HL-60/S4 (cell line): ENCODE measurements at regions not wholly inside any gene's neighbourhood (a gene's known extent, or its start where the extent isn't known, plus 50 kb on each side); places are given as distances from the start of the nearest gene placed in this dataset.
"Not testable (repeated sequence)": the region's sequence is repeated elsewhere in the genome, so short reads cannot be mapped to it uniquely, and the experiment has no call there.

Source experiments
- in situ Hi-C: fragments of 300-500 bp; cut with MboI; formaldehyde crosslinking; loops from 2 replicates; pipeline ENCODE4 v1.14.3; 2022; ENCODE audit warnings: low sequenced_read_pairs

GRCh38 chr12:129959889-129960288 is 56.1 kb upstream of the TMEM132D start:
- in situ Hi-C loops, result no loop called here

- in situ Hi-C loops, result no loop called here
These were observed 57.3 kb upstream of the TMEM132D start for GRCh38 chr12:129961091-129961490.

- in situ Hi-C loops, result no loop called here
These were observed 58.0 kb upstream of the TMEM132D start for GRCh38 chr12:129961856-129962255.

GRCh38 chr12:129964300-129964699 is 60.5 kb upstream of the TMEM132D start:
- in situ Hi-C loops, result no loop called here

GRCh38 chr12:129964826-129965457 is 61.1 kb upstream of the TMEM132D start:
- in situ Hi-C loops, result no loop called here

GRCh38 chr12:129966146-129966995 is 62.5 kb upstream of the TMEM132D start:
- in situ Hi-C loops, result no loop called here

- in situ Hi-C loops, result no loop called here
These were observed 67.9 kb upstream of the TMEM132D start for GRCh38 chr12:129971721-129972120.

- in situ Hi-C loops, result no loop called here
These were observed 69.6 kb upstream of the TMEM132D start for GRCh38 chr12:129973236-129973961.

- in situ Hi-C loops, result no loop called here
These were observed 80.3 kb upstream of the TMEM132D start for GRCh38 chr12:129984106-129984505.

GRCh38 chr12:129987841-129988240 is 84.0 kb upstream of the TMEM132D start:
- in situ Hi-C loops, result no loop called here

- in situ Hi-C loops, result no loop called here
These were observed 90.8 kb upstream of the TMEM132D start for GRCh38 chr12:129994634-129995033.

GRCh38 chr12:129997239-129997638 is 93.4 kb upstream of the TMEM132D start:
- in situ Hi-C loops, result no loop called here

- in situ Hi-C loops, result not testable (repeated sequence)
These were observed 100.6 kb upstream of the TMEM132D start for GRCh38 chr12:130004310-130004877.

GRCh38 chr12:130007771-130008170 is 103.9 kb upstream of the TMEM132D start:
- in situ Hi-C loops, result no loop called here

- in situ Hi-C loops, result no loop called here
These were observed 104.4 kb upstream of the TMEM132D start for GRCh38 chr12:130008241-130008640.

- in situ Hi-C loops, result no loop called here
These were observed 106.1 kb upstream of the TMEM132D start for GRCh38 chr12:130009961-130010360.

- in situ Hi-C loops, result no loop called here
These were observed 108.0 kb upstream of the TMEM132D start for GRCh38 chr12:130011611-130012385.

- in situ Hi-C loops, result no loop called here
These were observed 110.1 kb upstream of the TMEM132D start for GRCh38 chr12:130013771-130014484.

GRCh38 chr12:130014485-130014807 is 110.6 kb upstream of the TMEM132D start:
- in situ Hi-C loops, result no loop called here

GRCh38 chr12:130016194-130016593 is 112.4 kb upstream of the TMEM132D start:
- in situ Hi-C loops, result no loop called here
